ENCODE measurements at regions not wholly inside any gene's neighbourhood (a gene's known extent, or its start where the extent isn't known, plus 50 kb on each side); places are given as distances from the start of the nearest gene placed in this dataset.

DNA sequence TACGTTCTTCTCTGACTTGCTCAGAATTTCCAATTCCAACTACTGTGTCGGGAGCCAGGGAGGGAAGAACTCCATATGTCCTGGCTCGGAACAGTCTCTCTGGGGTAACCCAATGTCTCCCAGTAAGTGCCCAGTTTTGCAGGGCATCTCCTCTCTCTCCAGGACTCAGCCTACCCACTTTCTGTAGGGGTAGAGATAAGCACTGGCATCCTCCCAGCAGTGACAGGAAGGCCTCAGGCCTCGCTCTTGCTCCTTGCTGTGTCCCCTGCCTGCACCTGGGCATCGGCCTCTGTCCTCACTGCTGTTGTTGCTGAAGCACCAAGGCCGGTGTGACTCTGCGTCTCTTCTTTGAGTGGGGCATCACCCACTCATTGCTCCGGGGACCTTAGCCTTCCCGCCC lies 388.9 kb upstream of the JARID2 start:
- Histone ChIP-seq H3K56ac (ENCODE audit: insufficient read length, low read depth, low read length) (no peak overlapping the region), H2BK5ac (ENCODE audit: insufficient read length, low read length) (no peak overlapping the region), H4K5ac (ENCODE audit: insufficient read length, low read depth, low read length) (no peak overlapping the region), H4K91ac (ENCODE audit: insufficient read length, low read depth, low read length) (no peak overlapping the region), H3K9me3 (ENCODE audit: control insufficient read depth, low read depth, low read length) (no peaks in the 10 kb centered on the region), H3K79me2 (ENCODE audit: insufficient read depth, low read length) (no peaks in the 10 kb centered on the region), H3K23me2 (ENCODE audit: insufficient read length, low read depth, low read length, poor library complexity, severe bottlenecking) (no peaks in the 10 kb centered on the region), H3K27ac (ENCODE audit: insufficient read length, low read depth, low read length) (no peak overlapping the region), H3K18ac (ENCODE audit: insufficient read length, low read depth, low read length) (no peak overlapping the region), H2BK15ac (ENCODE audit: low read depth, low read length) (no peak overlapping the region), H4K8ac (replicated peaks; ENCODE audit: insufficient read length, low read depth, low read length) (no peak overlapping the region), H2AFZ (ENCODE audit: low read length) (no peak overlapping the region), H3K9ac (ENCODE audit: extremely low read depth, insufficient read length, low read length) (no peak overlapping the region), H3K4me1 (ENCODE audit: insufficient read depth, low read length) (peaks cover 7% of the 10 kb centered on the region; the same call in 1 of the 2 replicates), H2BK20ac (ENCODE audit: low read depth, low read length, poor library complexity, severe bottlenecking) (no peak overlapping the region), H3K79me1 (ENCODE audit: insufficient read depth, low read depth, low read length, poor library complexity, severe bottlenecking) (no peaks in the 10 kb centered on the region), H3K4me2 (ENCODE audit: insufficient read depth, insufficient read length, low read length) (no peak overlapping the region), H2AK5ac (ENCODE audit: insufficient read length, low read length) (no peak overlapping the region), H2BK12ac (ENCODE audit: insufficient read length, low read depth, low read length) (no peak overlapping the region), H3T11ph (ENCODE audit: low read length) (no peak overlapping the region), H2BK120ac (ENCODE audit: low read depth, low read length, poor library complexity, severe bottlenecking) (no peak overlapping the region), H3K23ac (ENCODE audit: insufficient read length, low read depth, low read length) (no peak overlapping the region), H4K20me1 (ENCODE audit: control insufficient read depth, insufficient read depth, insufficient read length) (no peaks in the 10 kb centered on the region), H3K4ac (ENCODE audit: low read depth, low read length) (no peak overlapping the region), H3K27me3 (ENCODE audit: insufficient read depth, low read length) (no peaks in the 10 kb centered on the region), H3K14ac (ENCODE audit: insufficient read depth, low read length) (no peak overlapping the region)
- H3K36me3 Mint-ChIP-seq (ENCODE audit: insufficient read depth in 1 of 3, low read depth in 3 of 3): no peaks in the 10 kb centered on the region; a peak in 3 of 7 replicates
- peaks cover 37 to 38% of the 10 kb centered on the region in 2 experiments for H3K4me1 Mint-ChIP-seq
- TF ChIP-seq, protein P1, sequence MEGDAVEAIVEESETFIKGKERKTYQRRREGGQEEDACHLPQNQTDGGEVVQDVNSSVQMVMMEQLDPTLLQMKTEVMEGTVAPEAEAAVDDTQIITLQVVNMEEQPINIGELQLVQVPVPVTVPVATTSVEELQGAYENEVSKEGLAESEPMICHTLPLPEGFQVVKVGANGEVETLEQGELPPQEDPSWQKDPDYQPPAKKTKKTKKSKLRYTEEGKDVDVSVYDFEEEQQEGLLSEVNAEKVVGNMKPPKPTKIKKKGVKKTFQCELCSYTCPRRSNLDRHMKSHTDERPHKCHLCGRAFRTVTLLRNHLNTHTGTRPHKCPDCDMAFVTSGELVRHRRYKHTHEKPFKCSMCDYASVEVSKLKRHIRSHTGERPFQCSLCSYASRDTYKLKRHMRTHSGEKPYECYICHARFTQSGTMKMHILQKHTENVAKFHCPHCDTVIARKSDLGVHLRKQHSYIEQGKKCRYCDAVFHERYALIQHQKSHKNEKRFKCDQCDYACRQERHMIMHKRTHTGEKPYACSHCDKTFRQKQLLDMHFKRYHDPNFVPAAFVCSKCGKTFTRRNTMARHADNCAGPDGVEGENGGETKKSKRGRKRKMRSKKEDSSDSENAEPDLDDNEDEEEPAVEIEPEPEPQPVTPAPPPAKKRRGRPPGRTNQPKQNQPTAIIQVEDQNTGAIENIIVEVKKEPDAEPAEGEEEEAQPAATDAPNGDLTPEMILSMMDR (conservative IDR thresholded peaks at IDR 0.05): no peak
- DNase-seq: no peak
- H3K9me3 Mint-ChIP-seq: no peaks in the 10 kb centered on the region
- no CpG with 5 or more reads among the region's 9 CpGs for WGBS (ENCODE audit: extremely low coverage, insufficient read length, low lambda C conversion rate)
- no peak overlapping the region for H3K4me3 Mint-ChIP-seq
- H3K27me3 Mint-ChIP-seq (ENCODE audit: low read depth): 0 out of 2 replicates have a peak, but pooled peaks cover 2% of the 10 kb centered on the region
- no peak overlapping the region; a peak in 2 of 7 replicates for H3K27ac Mint-ChIP-seq
